ENCODE measurements at regions not wholly inside any gene's neighbourhood (a gene's known extent, or its start where the extent isn't known, plus 50 kb on each side); places are given as distances from the start of the nearest gene placed in this dataset.
"Not testable (repeated sequence)": the region's sequence is repeated elsewhere in the genome, so short reads cannot be mapped to it uniquely, and the experiment has no call there.

- no peak for DNase-seq (ENCODE audit: low read depth)
These were observed 802.9 kb upstream of the ADAMTS5 start for GRCh38 chr21:27769763-27770162.

- not testable (repeated sequence) for DNase-seq (ENCODE audit: low read depth)
These were observed 801.3 kb upstream of the ADAMTS5 start for GRCh38 chr21:27768046-27768637.

- DNase-seq (ENCODE audit: low read depth): no peak
These were observed 797.2 kb upstream of the ADAMTS5 start for GRCh38 chr21:27764056-27764455.

- DNase-seq (ENCODE audit: low read depth): no peak
These were observed 794.7 kb upstream of the ADAMTS5 start for GRCh38 chr21:27761623-27762022.

GRCh38 chr21:27759820-27760219 is 792.9 kb upstream of the ADAMTS5 start:
- no peak for DNase-seq (ENCODE audit: low read depth)

GRCh38 chr21:27759091-27759659 is 792.3 kb upstream of the ADAMTS5 start:
- no peak for DNase-seq (ENCODE audit: low read depth)

GRCh38 chr21:27756191-27756590 is 789.3 kb upstream of the ADAMTS5 start:
- DNase-seq (ENCODE audit: low read depth): no peak

- DNase-seq (ENCODE audit: low read depth): no peak
These were observed 777.2 kb upstream of the ADAMTS5 start for GRCh38 chr21:27743971-27744564.

GRCh38 chr21:27741736-27742135 is 774.8 kb upstream of the ADAMTS5 start:
- no peak for DNase-seq (ENCODE audit: low read depth)

GRCh38 chr21:27740084-27740483 is 773.2 kb upstream of the ADAMTS5 start:
- DNase-seq (ENCODE audit: low read depth): no peak

GRCh38 chr21:27739187-27739586 is 772.3 kb upstream of the ADAMTS5 start:
- no peak for DNase-seq (ENCODE audit: low read depth)

- no peak for DNase-seq (ENCODE audit: low read depth)
These were observed 768.8 kb upstream of the ADAMTS5 start for GRCh38 chr21:27735699-27736098.

- no peak for DNase-seq (ENCODE audit: low read depth)
These were observed 767.3 kb upstream of the ADAMTS5 start for GRCh38 chr21:27734146-27734545.

- no peak for DNase-seq (ENCODE audit: low read depth)
These were observed 759.0 kb upstream of the ADAMTS5 start for GRCh38 chr21:27725916-27726315.

GRCh38 chr21:27722095-27722494 is 755.2 kb upstream of the ADAMTS5 start:
- no peak for DNase-seq (ENCODE audit: low read depth)

GRCh38 chr21:27721675-27722074 is 754.8 kb upstream of the ADAMTS5 start:
- no peak for DNase-seq (ENCODE audit: low read depth)

GRCh38 chr21:27719226-27719625 is 752.3 kb upstream of the ADAMTS5 start:
- DNase-seq (ENCODE audit: low read depth): no peak

GRCh38 chr21:27715131-27715530 is 748.2 kb upstream of the ADAMTS5 start:
- DNase-seq (ENCODE audit: low read depth): no peak

- no peak for DNase-seq (ENCODE audit: low read depth)
These were observed 746.5 kb upstream of the ADAMTS5 start for GRCh38 chr21:27713154-27714109.

GRCh38 chr21:27704567-27705166 is 737.8 kb upstream of the ADAMTS5 start:
- no peak for DNase-seq (ENCODE audit: low read depth)

- DNase-seq (ENCODE audit: low read depth): no peak
These were observed 736.9 kb upstream of the ADAMTS5 start for GRCh38 chr21:27703791-27704190.

GRCh38 chr21:27700974-27701614 is 734.2 kb upstream of the ADAMTS5 start:
- DNase-seq (ENCODE audit: low read depth): peak; percentile 1

Measured in activated T-helper 9 cell treated with anti-CD3 and anti-CD28 coated beads, Interleukin-2, amount 50 U/mL, for 16 hours (primary cell).